Osteocyte (in vitro differentiated cells): ENCODE measurements at regions not wholly inside any gene's neighbourhood (a gene's known extent, or its start where the extent isn't known, plus 50 kb on each side); places are given as distances from the start of the nearest gene placed in this dataset.

Experiments used
- DNase-seq: peaks from one replicate; pipeline ENCODE4 v3.0.0; 2021; ENCODE audit warnings: mixed read lengths; ENCODE audit not compliant: unreplicated experiment; ENCODE audit errors: extremely low spot score
- H3K27ac Mint-ChIP-seq: one replicate; pipeline ENCODE4 v1.8.0; 2021; ENCODE audit warnings: mild to moderate bottlenecking, mixed read lengths; ENCODE audit not compliant: unreplicated experiment
- H3K27me3 Mint-ChIP-seq: one replicate; pipeline ENCODE4 v1.8.0; 2021; ENCODE audit warnings: mixed read lengths; ENCODE audit not compliant: unreplicated experiment
- H3K36me3 Mint-ChIP-seq: one replicate; pipeline ENCODE4 v1.8.0; 2021; ENCODE audit warnings: mixed read lengths; ENCODE audit not compliant: unreplicated experiment
- H3K4me1 Mint-ChIP-seq: one replicate; pipeline ENCODE4 v1.8.0; 2021; ENCODE audit warnings: mixed read lengths; ENCODE audit not compliant: unreplicated experiment
- H3K4me3 Mint-ChIP-seq: one replicate; pipeline ENCODE4 v1.8.0; 2021; ENCODE audit warnings: mild to moderate bottlenecking, moderate library complexity, mixed read lengths; ENCODE audit not compliant: unreplicated experiment
- H3K9me3 Mint-ChIP-seq: one replicate; pipeline ENCODE4 v1.8.0; 2021; ENCODE audit warnings: mixed read lengths; ENCODE audit not compliant: unreplicated experiment
- TF ChIP-seq, protein P1 (sequence below): fragments of 200-600 bp; sonication (generic); IDR thresholded peaks from 2 replicates; pipeline ENCODE4 v1.5.0; 2021; ENCODE audit warnings: antibody characterized with exemption, mild to moderate bottlenecking, moderate library complexity

DNA sequence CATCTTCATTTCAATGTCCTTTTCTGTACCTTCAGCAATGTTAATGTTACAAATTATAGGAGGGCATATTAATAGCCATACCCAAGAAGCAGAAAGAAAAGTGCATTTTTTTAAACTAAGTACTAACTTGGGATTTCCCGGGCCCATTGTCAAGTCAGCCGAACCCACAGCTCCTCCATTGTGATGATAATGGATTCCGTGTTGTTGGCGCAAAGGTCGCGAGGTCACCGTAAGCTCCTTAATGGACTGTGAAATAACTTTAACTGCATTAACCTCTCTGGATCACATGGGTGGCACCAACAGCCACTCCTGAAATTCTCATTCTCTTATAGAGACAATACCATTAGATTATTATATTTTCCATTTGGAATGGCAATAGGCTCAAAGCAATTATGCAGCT, 250.6 kb upstream of the RRP15 start:
- H3K9me3 Mint-ChIP-seq: peaks cover 6% of the 10 kb centered on the region
- H3K36me3 Mint-ChIP-seq: no peaks in the 10 kb centered on the region
- TF ChIP-seq, protein P1, sequence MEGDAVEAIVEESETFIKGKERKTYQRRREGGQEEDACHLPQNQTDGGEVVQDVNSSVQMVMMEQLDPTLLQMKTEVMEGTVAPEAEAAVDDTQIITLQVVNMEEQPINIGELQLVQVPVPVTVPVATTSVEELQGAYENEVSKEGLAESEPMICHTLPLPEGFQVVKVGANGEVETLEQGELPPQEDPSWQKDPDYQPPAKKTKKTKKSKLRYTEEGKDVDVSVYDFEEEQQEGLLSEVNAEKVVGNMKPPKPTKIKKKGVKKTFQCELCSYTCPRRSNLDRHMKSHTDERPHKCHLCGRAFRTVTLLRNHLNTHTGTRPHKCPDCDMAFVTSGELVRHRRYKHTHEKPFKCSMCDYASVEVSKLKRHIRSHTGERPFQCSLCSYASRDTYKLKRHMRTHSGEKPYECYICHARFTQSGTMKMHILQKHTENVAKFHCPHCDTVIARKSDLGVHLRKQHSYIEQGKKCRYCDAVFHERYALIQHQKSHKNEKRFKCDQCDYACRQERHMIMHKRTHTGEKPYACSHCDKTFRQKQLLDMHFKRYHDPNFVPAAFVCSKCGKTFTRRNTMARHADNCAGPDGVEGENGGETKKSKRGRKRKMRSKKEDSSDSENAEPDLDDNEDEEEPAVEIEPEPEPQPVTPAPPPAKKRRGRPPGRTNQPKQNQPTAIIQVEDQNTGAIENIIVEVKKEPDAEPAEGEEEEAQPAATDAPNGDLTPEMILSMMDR: no peak
- H3K4me3 Mint-ChIP-seq: no peak overlapping the region
- H3K27ac Mint-ChIP-seq: no peak overlapping the region
- peaks cover 6% of the 10 kb centered on the region for H3K27me3 Mint-ChIP-seq
- H3K4me1 Mint-ChIP-seq: no peaks in the 10 kb centered on the region
- no peak for DNase-seq

DNA sequence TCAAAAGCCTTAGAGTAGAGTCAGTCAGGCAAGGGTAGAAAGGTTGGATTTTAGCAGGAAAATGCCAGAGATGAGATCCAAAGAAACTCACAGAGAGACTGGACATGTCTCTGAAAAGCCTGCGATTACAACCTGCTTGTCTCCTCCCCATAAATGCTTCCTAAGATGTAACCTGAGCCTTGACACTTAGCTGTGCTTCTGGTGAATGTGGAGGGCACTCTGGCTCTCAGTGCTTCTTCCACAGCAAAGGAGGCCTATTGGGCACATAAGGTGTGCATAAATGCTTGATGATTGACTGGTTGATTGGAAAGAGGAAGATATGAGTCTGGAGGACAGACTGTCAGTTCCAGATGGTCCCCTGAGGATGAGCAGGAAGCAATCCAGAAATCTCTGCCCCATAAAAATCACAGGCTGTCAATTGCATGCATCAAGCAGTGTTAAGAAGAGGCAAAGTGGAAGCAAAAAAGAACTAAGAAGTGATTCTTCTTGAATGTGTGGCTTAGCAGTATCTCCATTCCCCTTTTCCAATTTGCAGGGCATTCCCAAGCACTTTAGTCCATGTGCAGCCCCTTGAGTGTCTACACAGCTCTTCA, 236.2 kb upstream of the RRP15 start:
- Mint-ChIP-seq H3K4me1 (no peaks in the 10 kb centered on the region), H3K27me3 (peaks cover 6% of the 10 kb centered on the region), H3K9me3 (no peaks in the 10 kb centered on the region), H3K4me3 (no peak overlapping the region), H3K36me3 (no peaks in the 10 kb centered on the region), H3K27ac (no peak overlapping the region)
- DNase-seq: no peak
- TF ChIP-seq, protein P1: no peak

DNA sequence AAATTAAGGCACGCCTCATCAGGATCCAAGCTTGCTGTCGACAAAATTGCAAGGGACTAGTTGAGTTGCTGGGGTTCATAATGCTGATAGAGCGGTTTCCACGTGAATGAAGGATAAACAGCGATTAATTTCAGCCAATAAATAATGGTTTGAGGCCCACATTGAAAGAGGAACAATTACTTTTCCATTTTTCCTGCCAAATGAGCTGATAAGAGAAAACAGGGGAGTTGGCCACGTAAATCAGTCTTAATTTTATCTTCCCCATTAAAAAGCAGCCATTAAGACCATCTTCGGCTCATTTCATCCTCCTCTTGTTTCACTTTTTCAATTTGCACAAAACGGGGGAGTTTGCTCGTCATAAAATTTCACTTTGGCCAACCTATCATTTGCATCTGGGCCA, 235.5 kb upstream of the RRP15 start:
- TF ChIP-seq, protein P1: no peak
- H3K4me3 Mint-ChIP-seq: no peak overlapping the region
- no peaks in the 10 kb centered on the region for H3K36me3 Mint-ChIP-seq
- DNase-seq: no peak
- H3K27me3 Mint-ChIP-seq: peaks cover 6% of the 10 kb centered on the region
- no peaks in the 10 kb centered on the region for H3K9me3 Mint-ChIP-seq
- H3K27ac Mint-ChIP-seq: no peak overlapping the region
- no peaks in the 10 kb centered on the region for H3K4me1 Mint-ChIP-seq

DNA sequence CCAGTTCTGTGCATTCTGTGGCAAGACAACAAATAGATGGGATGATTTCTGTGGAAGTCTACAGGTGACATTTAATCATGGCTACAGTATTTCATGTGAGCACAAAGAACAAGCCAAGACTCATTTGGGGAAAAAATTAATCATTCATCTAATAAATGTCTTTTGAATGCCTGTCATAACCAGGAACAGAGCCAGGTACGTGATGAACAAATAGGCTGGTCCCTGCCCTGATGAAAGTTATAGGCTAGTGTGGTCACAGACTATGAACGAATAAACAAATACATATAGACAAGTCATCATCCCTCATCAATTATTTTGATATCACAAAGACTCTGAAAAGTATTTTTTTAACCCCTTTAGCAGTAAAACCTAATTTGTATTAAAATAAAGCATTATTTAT, 226.4 kb upstream of the RRP15 start:
- TF ChIP-seq, protein P1: no peak
- Mint-ChIP-seq H3K27me3 (peaks cover 10% of the 10 kb centered on the region), H3K9me3 (no peaks in the 10 kb centered on the region), H3K4me3 (no peak overlapping the region), H3K4me1 (no peaks in the 10 kb centered on the region), H3K27ac (no peak overlapping the region), H3K36me3 (no peaks in the 10 kb centered on the region)
- DNase-seq: no peak

DNA sequence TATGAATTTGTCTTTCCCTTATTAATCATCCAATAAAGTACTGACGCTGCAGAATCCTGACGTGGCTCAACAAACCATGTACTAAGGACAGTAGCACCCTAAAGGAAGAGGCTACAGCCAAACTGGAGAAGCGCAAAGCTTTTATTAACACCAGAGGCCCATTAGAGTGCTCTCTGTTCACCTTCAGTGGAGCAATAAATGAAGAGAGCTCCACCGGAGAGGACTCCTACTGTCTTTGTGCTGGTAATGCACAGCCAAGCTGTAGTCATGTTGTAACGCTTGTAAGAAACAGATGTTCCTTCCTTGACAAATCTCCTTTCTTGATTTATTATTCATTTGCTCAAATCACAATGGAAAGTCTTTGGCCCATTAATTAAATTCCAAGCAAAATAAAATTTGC, 220.7 kb upstream of the RRP15 start:
- TF ChIP-seq, protein P1: no peak

More for the DNA sequence above, 220.7 kb upstream of the RRP15 start:
- H3K4me1 Mint-ChIP-seq: no peaks in the 10 kb centered on the region
- no peak overlapping the region for H3K27ac Mint-ChIP-seq
- H3K4me3 Mint-ChIP-seq: no peak overlapping the region
- DNase-seq: no peak
- no peaks in the 10 kb centered on the region for H3K9me3 Mint-ChIP-seq
- H3K27me3 Mint-ChIP-seq: peaks cover 13% of the 10 kb centered on the region
- H3K36me3 Mint-ChIP-seq: no peaks in the 10 kb centered on the region
